Thyroid gland (tissue), 4 donors: ENCODE measurements at regions not wholly inside any gene's neighbourhood (a gene's known extent, or its start where the extent isn't known, plus 50 kb on each side); places are given as distances from the start of the nearest gene placed in this dataset.

Experiments used
- DNase-seq, 2 donors: peaks; one replicate each; pipeline ENCODE4 v3.0.0-alpha.2; 2019
- H3K27ac ChIP-seq, 3 donors: fragments of 200-600 bp; sonication (generic); 1 replicate in 2 of 3; 2 replicates in 1 of 3; pipeline ENCODE4 v1.5.1; 2016 to 2019; ENCODE audit warnings: mild to moderate bottlenecking in 1 of 3, moderate library complexity in 1 of 3
- H3K27me3 ChIP-seq: fragments of 200-600 bp; sonication (generic); one replicate; pipeline ENCODE4 v1.5.1; 2019
- H3K36me3 ChIP-seq, 2 donors: fragments of 200-600 bp; sonication (generic); one replicate each; pipeline ENCODE4 v1.5.1; 2016 to 2019
- H3K4me1 ChIP-seq, 2 donors: fragments of 200-600 bp; sonication (generic); one replicate each; pipeline ENCODE4 v1.5.1; 2017 to 2019
- H3K4me3 ChIP-seq, 3 donors: fragments of 200-600 bp; sonication (generic); replicated peaks in 1 of 3; 1 replicate in 2 of 3; 2 replicates in 1 of 3; pipeline ENCODE4 v1.5.1; 2016; ENCODE audit warnings: mild to moderate bottlenecking in 1 of 3
- H3K9me3 ChIP-seq: fragments of 200-600 bp; sonication (generic); one replicate; pipeline ENCODE4 v1.5.1; 2017
- POLR2A ChIP-seq, 2 donors: fragments of 450-650 bp; IDR thresholded peaks; one replicate each; pipeline ENCODE4 v1.6.1; 2017; ENCODE audit warnings: antibody characterized with exemption in 2 of 2, mild to moderate bottlenecking in 2 of 2, moderate library complexity in 1 of 2
- WGBS, 2 donors: methylation state at CpG; one replicate each; pipeline ENCODE4 v1.1.5; 2017; 5-methylcytosine and 5-hydroxymethylcytosine counted together
- intact Hi-C: fragments of 100-400 bp; cut with DNase I; formaldehyde crosslinking; loops from one replicate; pipeline ENCODE4 v1.15.1; 2023
- TF ChIP-seq, protein P1 (sequence below), 6 experiments: fragments of 200-600 bp in 3 of 6; fragments of 450-650 bp in 3 of 6; sonication (generic) in 3 of 6; IDR thresholded peaks; one replicate each; pipeline ENCODE4 v1.5.1; 2016 to 2019; ENCODE audit warnings: antibody characterized with exemption in 6 of 6, mild to moderate bottlenecking in 2 of 6, inconsistent platforms in 1 of 6, moderate library complexity in 1 of 6

DNA sequence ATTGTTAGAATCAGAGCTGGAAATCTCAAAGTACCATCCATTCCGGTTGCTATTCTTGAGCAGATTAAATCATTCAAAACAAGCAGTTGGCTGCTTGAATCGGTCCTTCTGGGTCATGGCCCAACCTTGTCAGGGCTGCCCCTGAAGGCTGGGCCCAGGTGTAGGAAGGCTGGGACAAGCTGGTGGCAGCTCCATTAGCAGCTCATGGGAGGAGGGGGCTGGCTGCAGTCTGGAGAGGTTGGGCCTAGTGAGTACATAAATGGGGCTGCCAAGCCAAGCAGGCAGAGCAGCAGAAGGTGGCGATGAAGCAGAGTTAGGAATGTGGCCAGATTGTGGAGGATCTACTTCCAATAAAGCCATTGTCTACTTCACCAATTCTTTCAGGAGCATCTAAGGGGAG is 81.4 kb downstream of the ADCYAP1 start:
- Histone ChIP-seq H3K4me3 (no peak overlapping the region), H3K4me1 (no peaks in the 10 kb centered on the region), H3K27me3 (no peaks in the 10 kb centered on the region), H3K27ac (no peak overlapping the region), H3K9me3 (no peaks in the 10 kb centered on the region), H3K36me3 (no peaks in the 10 kb centered on the region)
- TF ChIP-seq POLR2A (IDR thresholded peaks at IDR 0.05) = no peak
- TF ChIP-seq, protein P1, sequence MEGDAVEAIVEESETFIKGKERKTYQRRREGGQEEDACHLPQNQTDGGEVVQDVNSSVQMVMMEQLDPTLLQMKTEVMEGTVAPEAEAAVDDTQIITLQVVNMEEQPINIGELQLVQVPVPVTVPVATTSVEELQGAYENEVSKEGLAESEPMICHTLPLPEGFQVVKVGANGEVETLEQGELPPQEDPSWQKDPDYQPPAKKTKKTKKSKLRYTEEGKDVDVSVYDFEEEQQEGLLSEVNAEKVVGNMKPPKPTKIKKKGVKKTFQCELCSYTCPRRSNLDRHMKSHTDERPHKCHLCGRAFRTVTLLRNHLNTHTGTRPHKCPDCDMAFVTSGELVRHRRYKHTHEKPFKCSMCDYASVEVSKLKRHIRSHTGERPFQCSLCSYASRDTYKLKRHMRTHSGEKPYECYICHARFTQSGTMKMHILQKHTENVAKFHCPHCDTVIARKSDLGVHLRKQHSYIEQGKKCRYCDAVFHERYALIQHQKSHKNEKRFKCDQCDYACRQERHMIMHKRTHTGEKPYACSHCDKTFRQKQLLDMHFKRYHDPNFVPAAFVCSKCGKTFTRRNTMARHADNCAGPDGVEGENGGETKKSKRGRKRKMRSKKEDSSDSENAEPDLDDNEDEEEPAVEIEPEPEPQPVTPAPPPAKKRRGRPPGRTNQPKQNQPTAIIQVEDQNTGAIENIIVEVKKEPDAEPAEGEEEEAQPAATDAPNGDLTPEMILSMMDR (IDR thresholded peaks at IDR 0.05) = no peak
- 48 to 64% methylated on average over 3 of the region's 3 CpGs for WGBS, 2 donors
- DNase-seq = no peak
- intact Hi-C loops = no loop called here

DNA sequence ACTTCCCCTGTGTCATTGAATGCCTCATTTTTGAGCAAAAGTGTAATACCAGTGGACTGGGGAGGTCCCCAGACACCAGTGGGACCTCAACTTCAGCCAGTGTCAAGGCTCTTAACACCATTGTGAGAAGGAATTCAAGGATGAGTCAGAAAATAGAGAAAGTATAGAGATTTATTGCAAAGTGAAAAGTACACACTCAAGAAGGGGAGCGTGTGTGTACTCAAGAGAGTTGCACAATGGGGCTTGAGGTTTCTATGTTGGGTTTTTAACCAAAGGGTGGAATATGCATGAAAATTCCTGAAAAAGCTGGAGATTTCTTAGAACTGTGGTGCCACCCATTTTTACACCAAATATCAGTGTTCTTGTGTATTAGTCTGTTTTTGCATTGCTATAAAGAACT is 81.9 kb downstream of the ADCYAP1 start:
- Histone ChIP-seq H3K27me3 (no peaks in the 10 kb centered on the region), H3K4me1 (no peaks in the 10 kb centered on the region), H3K36me3 (no peaks in the 10 kb centered on the region), H3K4me3 (no peak overlapping the region), H3K27ac (no peak overlapping the region), H3K9me3 (no peaks in the 10 kb centered on the region)
- intact Hi-C loops = no loop called here
- 93 to 97% methylated on average over 1 of the region's 1 CpG for WGBS, 2 donors
- DNase-seq = no peak
- TF ChIP-seq, protein P1 (IDR thresholded peaks at IDR 0.05) = no peak
- TF ChIP-seq POLR2A (IDR thresholded peaks at IDR 0.05) = no peak

DNA sequence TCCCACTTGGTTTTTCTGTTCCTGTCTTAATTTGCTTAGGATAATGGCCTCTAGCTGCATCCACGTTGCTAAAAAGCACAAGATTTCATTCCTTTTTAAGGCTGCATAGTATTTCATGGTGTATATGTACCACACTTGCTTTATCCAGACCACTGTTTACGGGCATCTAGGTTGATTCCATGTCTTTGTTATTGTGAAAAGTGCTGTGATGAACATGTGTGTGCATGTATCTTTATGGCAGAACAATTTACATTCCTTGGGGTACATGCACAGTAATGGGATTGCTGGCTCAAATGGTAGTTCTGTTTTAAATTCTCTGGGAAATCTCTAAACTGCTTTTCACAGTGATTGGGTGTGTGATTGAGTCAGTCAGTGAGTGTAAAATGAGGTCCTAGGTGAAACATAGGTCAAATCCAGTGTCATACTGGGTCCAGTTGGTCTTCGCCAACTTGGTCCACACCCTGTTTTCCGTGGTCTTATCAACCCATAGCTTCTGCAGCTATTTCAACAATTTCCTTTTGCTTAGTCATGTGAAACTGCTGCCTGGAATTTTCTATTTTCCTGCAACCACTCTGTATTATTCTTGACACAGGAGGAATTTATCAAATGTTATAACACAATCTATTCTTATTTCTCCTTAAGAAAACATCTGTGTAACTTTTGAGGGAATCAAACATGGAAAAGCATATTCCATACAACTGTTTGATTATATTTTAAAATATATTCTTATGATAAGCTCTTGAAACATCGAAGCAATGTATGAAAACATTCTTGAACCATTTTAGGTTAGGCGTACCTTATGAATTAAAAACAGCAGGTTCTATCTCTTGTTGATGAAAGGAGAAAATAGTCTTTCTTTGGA is 82.9 kb downstream of the ADCYAP1 start:
- no peak for DNase-seq
- no peaks in the 10 kb centered on the region for H3K27me3 ChIP-seq
- WGBS, 2 donors = 71 to 72% methylated on average over 6 of the region's 6 CpGs
- no peak overlapping the region for H3K27ac ChIP-seq
- intact Hi-C loops = no loop called here
- no peaks in the 10 kb centered on the region for H3K36me3 ChIP-seq
- no peaks in the 10 kb centered on the region for H3K9me3 ChIP-seq
- TF ChIP-seq POLR2A (IDR thresholded peaks at IDR 0.05) = no peak
- TF ChIP-seq, protein P1 (IDR thresholded peaks at IDR 0.05) = no peak
- no peak overlapping the region for H3K4me3 ChIP-seq
- H3K4me1 ChIP-seq = no peaks in the 10 kb centered on the region

DNA sequence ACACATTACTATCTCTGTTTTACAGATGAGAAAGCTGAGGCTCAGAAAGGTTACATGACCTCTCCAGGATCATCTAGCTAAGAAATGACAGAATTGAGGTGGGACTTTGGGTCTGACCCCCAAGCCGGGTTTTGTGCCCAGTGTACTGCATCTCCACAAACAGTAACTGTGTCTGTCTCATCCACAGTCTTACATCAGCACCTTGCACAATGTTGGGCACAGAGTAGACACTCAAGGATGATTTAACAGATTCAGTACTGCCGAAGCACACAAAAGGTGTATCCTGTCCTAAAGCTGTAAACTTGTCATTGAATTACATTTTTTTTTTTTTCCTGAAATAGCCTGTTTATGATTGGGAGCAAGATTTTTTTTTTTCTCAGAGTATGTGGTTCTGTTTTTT is 84.8 kb downstream of the ADCYAP1 start:
- H3K27ac ChIP-seq = no peak overlapping the region
- no peaks in the 10 kb centered on the region for H3K9me3 ChIP-seq
- H3K27me3 ChIP-seq = no peaks in the 10 kb centered on the region
- 79 to 88% methylated on average over 2 of the region's 2 CpGs for WGBS, 2 donors
- TF ChIP-seq, protein P1 (IDR thresholded peaks at IDR 0.05) = no peak
- H3K4me1 ChIP-seq = no peaks in the 10 kb centered on the region
- intact Hi-C loops = no loop called here
- no peak for DNase-seq
- no peak overlapping the region for H3K4me3 ChIP-seq
- no peaks in the 10 kb centered on the region for H3K36me3 ChIP-seq

DNA sequence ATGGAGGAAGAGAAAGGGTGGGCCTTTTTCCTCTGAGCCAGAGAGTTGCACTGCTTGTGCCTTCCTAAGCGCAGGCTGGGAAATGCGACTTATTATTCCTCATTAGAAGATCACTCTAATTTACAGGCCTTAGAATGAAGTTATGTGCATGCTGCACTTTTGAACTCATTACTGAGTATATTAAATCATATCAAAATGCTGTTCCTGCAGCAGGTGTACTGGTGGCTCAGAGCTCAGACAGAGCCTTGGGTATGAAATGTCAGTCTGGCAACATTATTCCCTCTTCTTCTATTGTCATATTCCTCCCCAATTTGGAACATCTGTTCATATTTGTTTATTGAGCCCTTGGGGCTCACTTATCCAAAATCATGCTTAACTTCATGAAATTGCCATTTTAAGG is 85.5 kb downstream of the ADCYAP1 start:
- Histone ChIP-seq H3K36me3 (no peaks in the 10 kb centered on the region), H3K9me3 (no peaks in the 10 kb centered on the region), H3K4me3 (no peak overlapping the region), H3K27ac (no peak overlapping the region), H3K4me1 (no peaks in the 10 kb centered on the region), H3K27me3 (no peaks in the 10 kb centered on the region)
- intact Hi-C loops = no loop called here
- 96 to 100% methylated on average over 2 of the region's 2 CpGs for WGBS, 2 donors
- TF ChIP-seq, protein P1 (IDR thresholded peaks at IDR 0.05) = no peak
- no peak for TF ChIP-seq POLR2A (IDR thresholded peaks at IDR 0.05)
- DNase-seq = no peak
